Natural killer cell (primary cell): ENCODE measurements at regions not wholly inside any gene's neighbourhood (a gene's known extent, or its start where the extent isn't known, plus 50 kb on each side); places are given as distances from the start of the nearest gene placed in this dataset.

Experiments used
- ATAC-seq, 3 donors: fragments of 150-1000 bp in 2 of 3; fragments of 200-7000 bp in 1 of 3; cut with Tn5 transposase; 1 replicate in 1 of 3; 2 replicates in 2 of 3; pipeline ENCODE4 v1.10.0; 2021; ENCODE audit warnings: mild to moderate bottlenecking in 2 of 3, moderate library complexity in 2 of 3
- DNase-seq, 2 donors: peaks; one replicate each; pipeline versions ENCODE4 v3.0.0 to v3.0.0-alpha.2; 2013 to 2021; ENCODE audit warnings: mixed read lengths in 1 of 2
- H3K27ac ChIP-seq: one replicate; pipeline ENCODE4 v1.5.1; 2013; ENCODE audit warnings: mild to moderate bottlenecking, low read length
- H3K27me3 ChIP-seq: one replicate; pipeline ENCODE4 v1.6.1; 2013; ENCODE audit warnings: low read length; ENCODE audit not compliant: control insufficient read depth, insufficient read depth
- H3K36me3 ChIP-seq: one replicate; pipeline ENCODE4 v1.6.1; 2013; ENCODE audit warnings: low read length; ENCODE audit not compliant: control insufficient read depth, insufficient read depth
- H3K4me1 ChIP-seq: one replicate; pipeline ENCODE4 v1.6.1; 2013; ENCODE audit warnings: low read length; ENCODE audit not compliant: control insufficient read depth, insufficient read depth
- H3K4me3 ChIP-seq: one replicate; pipeline ENCODE4 v1.5.1; 2013; ENCODE audit warnings: low read length
- H3K9me3 ChIP-seq: one replicate; pipeline ENCODE4 v1.6.1; 2013; ENCODE audit warnings: low read length; ENCODE audit not compliant: control insufficient read depth, insufficient read depth
- H3K27ac Mint-ChIP-seq, 2 donors: one replicate each; pipeline ENCODE4 v1.8.0; 2022; ENCODE audit warnings: mild to moderate bottlenecking in 2 of 2, mixed read lengths in 2 of 2, moderate library complexity in 1 of 2
- H3K27me3 Mint-ChIP-seq, 2 donors: one replicate each; pipeline ENCODE4 v1.8.0; 2022; ENCODE audit warnings: low read depth in 2 of 2, mixed read lengths in 2 of 2
- H3K36me3 Mint-ChIP-seq: one replicate; pipeline ENCODE4 v1.8.0; 2022; ENCODE audit warnings: mixed read lengths
- H3K4me1 Mint-ChIP-seq, 2 donors: one replicate each; pipeline ENCODE4 v1.8.0; 2022; ENCODE audit warnings: mixed read lengths in 2 of 2
- H3K4me3 Mint-ChIP-seq: one replicate; pipeline ENCODE4 v1.8.0; 2022; ENCODE audit warnings: mild to moderate bottlenecking, moderate library complexity, mixed read lengths
- H3K9me3 Mint-ChIP-seq, 2 donors: one replicate each; pipeline ENCODE4 v1.8.0; 2022; ENCODE audit warnings: mixed read lengths in 2 of 2
- CTCF ChIP-seq: fragments of 200-600 bp; IDR thresholded peaks from one replicate; pipeline ENCODE4 v1.8.0; 2022; ENCODE audit warnings: antibody characterized with exemption
- WGBS: methylation state at CpG from one replicate; pipeline ENCODE4 v1.1.7; 2013; ENCODE audit warnings: missing lambda C conversion rate; ENCODE audit not compliant: insufficient coverage; 5-methylcytosine and 5-hydroxymethylcytosine counted together
- intact Hi-C: fragments of 100-400 bp; cut with micrococcal nuclease; formaldehyde crosslinking; loops from one replicate; pipeline ENCODE4 v1.14.2; 2022

GRCh38 chr6:6409397-6410030 is 89.1 kb upstream of the F13A1 start:
- Mint-ChIP-seq H3K9me3 (no peaks in the 10 kb centered on the region), H3K4me3 (no peak overlapping the region), H3K27me3 (peaks cover 9 to 31% of the 10 kb centered on the region in 2 donors), H3K4me1 (no peaks in the 10 kb centered on the region), H3K27ac (no peak overlapping the region), H3K36me3 (no peaks in the 10 kb centered on the region)
- 67% methylated on average over 7 of the region's 7 CpGs for WGBS
- TF ChIP-seq CTCF = no peak
- ATAC-seq (no peak), DNase-seq (no peak)
- Histone ChIP-seq H3K4me1 (no peaks in the 10 kb centered on the region), H3K27me3 (no peaks in the 10 kb centered on the region), H3K4me3 (no peak overlapping the region), H3K27ac (no peak overlapping the region), H3K36me3 (no peaks in the 10 kb centered on the region), H3K9me3 (no peaks in the 10 kb centered on the region)
- intact Hi-C loops = no loop called here

GRCh38 chr6:6411115-6411514 is 90.7 kb upstream of the F13A1 start:
- H3K4me1 ChIP-seq = no peaks in the 10 kb centered on the region
- no peak for ATAC-seq
- H3K36me3 Mint-ChIP-seq = no peaks in the 10 kb centered on the region

GRCh38 chr6:6412221-6412620 is 91.8 kb upstream of the F13A1 start:
- no peaks in the 10 kb centered on the region for H3K4me1 Mint-ChIP-seq
- ATAC-seq = no peak
- no peak for DNase-seq
- no peaks in the 10 kb centered on the region for H3K36me3 Mint-ChIP-seq
- H3K27me3 ChIP-seq = no peaks in the 10 kb centered on the region
- WGBS = 75% methylated on average over 4 of the region's 4 CpGs
- no peak overlapping the region for H3K4me3 Mint-ChIP-seq
- no peaks in the 10 kb centered on the region for H3K36me3 ChIP-seq
- no peak overlapping the region for H3K4me3 ChIP-seq
- H3K9me3 ChIP-seq = no peaks in the 10 kb centered on the region
- no peak overlapping the region for H3K27ac Mint-ChIP-seq
- TF ChIP-seq CTCF = no peak
- no peaks in the 10 kb centered on the region for H3K4me1 ChIP-seq
- no peak overlapping the region for H3K27ac ChIP-seq
- peaks cover 12 to 31% of the 10 kb centered on the region in 2 donors for H3K27me3 Mint-ChIP-seq
- intact Hi-C loops = no loop called here
- no peaks in the 10 kb centered on the region for H3K9me3 Mint-ChIP-seq

More at GRCh38 chr6:6411115-6411514, 90.7 kb upstream of the F13A1 start:
- Histone ChIP-seq H3K27ac (no peak overlapping the region), H3K4me3 (no peak overlapping the region), H3K9me3 (no peaks in the 10 kb centered on the region), H3K36me3 (no peaks in the 10 kb centered on the region), H3K27me3 (no peaks in the 10 kb centered on the region)
- no peaks in the 10 kb centered on the region for H3K9me3 Mint-ChIP-seq
- H3K4me1 Mint-ChIP-seq = no peaks in the 10 kb centered on the region
- intact Hi-C loops = no loop called here
- no peak overlapping the region for H3K4me3 Mint-ChIP-seq
- DNase-seq = no peak
- H3K27ac Mint-ChIP-seq = no peak overlapping the region
- TF ChIP-seq CTCF = no peak
- peaks cover 11 to 31% of the 10 kb centered on the region in 2 donors for H3K27me3 Mint-ChIP-seq

- Histone ChIP-seq H3K9me3 (no peaks in the 10 kb centered on the region), H3K27me3 (no peaks in the 10 kb centered on the region), H3K4me3 (no peak overlapping the region), H3K4me1 (no peaks in the 10 kb centered on the region), H3K36me3 (no peaks in the 10 kb centered on the region), H3K27ac (no peak overlapping the region)
- H3K4me1 Mint-ChIP-seq = no peaks in the 10 kb centered on the region
- no peak for ATAC-seq
- H3K4me3 Mint-ChIP-seq = no peak overlapping the region
- H3K9me3 Mint-ChIP-seq = no peaks in the 10 kb centered on the region
- no peak for DNase-seq
- TF ChIP-seq CTCF = no peak
- H3K36me3 Mint-ChIP-seq = no peaks in the 10 kb centered on the region
- WGBS = 95% methylated on average over 4 of the region's 4 CpGs
- no peak overlapping the region for H3K27ac Mint-ChIP-seq
- peaks cover 12 to 31% of the 10 kb centered on the region in 2 donors for H3K27me3 Mint-ChIP-seq
- intact Hi-C loops = no loop called here
Measured at GRCh38 chr6:6412700-6413099, 92.2 kb upstream of the F13A1 start.
